Hepatocyte (in vitro differentiated cells): ENCODE measurements at regions not wholly inside any gene's neighbourhood (a gene's known extent, or its start where the extent isn't known, plus 50 kb on each side); places are given as distances from the start of the nearest gene placed in this dataset.

Experiments
- CTCF ChIP-seq: fragments of 200-600 bp; sonication (generic); IDR thresholded peaks from 2 replicates; pipeline ENCODE4 v1.5.1; 2016; ENCODE audit warnings: antibody characterized with exemption, mild to moderate bottlenecking; ENCODE audit not compliant: poor library complexity
- EZH2 ChIP-seq: fragments of 200-600 bp; sonication (generic); IDR thresholded peaks from 2 replicates; pipeline ENCODE4 v1.6.1; 2016; ENCODE audit warnings: antibody characterized with exemption, mild to moderate bottlenecking, borderline replicate concordance
- EZH2phosphoT487 ChIP-seq: fragments of 200-600 bp; sonication (generic); IDR thresholded peaks from one replicate; pipeline ENCODE4 v1.6.1; 2018; ENCODE audit warnings: antibody characterized with exemption, mild to moderate bottlenecking, low read depth, moderate library complexity; ENCODE audit not compliant: unreplicated experiment, severe bottlenecking

- no peak for TF ChIP-seq EZH2
- no peak for TF ChIP-seq CTCF
- TF ChIP-seq EZH2phosphoT487 = no peak
Measured at GRCh38 chr5:79849486-79850315, 141.4 kb downstream of the MTX3 start.
